Esophagus squamous epithelium (tissue), 4 donors: ENCODE measurements at regions not wholly inside any gene's neighbourhood (a gene's known extent, or its start where the extent isn't known, plus 50 kb on each side); places are given as distances from the start of the nearest gene placed in this dataset.

ENCODE experiments used
- CTCF ChIP-seq, 6 experiments: fragments of 450-650 bp in 4 of 6; fragments of 200-600 bp in 2 of 6; sonication (generic) in 2 of 6; IDR thresholded peaks; one replicate each; pipeline ENCODE4 v1.5.1; 2016 to 2019; ENCODE audit warnings: antibody characterized with exemption in 6 of 6, mild to moderate bottlenecking in 4 of 6, moderate library complexity in 4 of 6
- POLR2A ChIP-seq, 4 donors: fragments of 450-650 bp; IDR thresholded peaks; one replicate each; pipeline ENCODE4 v1.6.1; 2017; ENCODE audit warnings: antibody characterized with exemption in 4 of 4, mild to moderate bottlenecking in 4 of 4, moderate library complexity in 3 of 4

GRCh38 chr5:125813221-125813974, 609.8 kb upstream of the GRAMD2B start:
- TF ChIP-seq CTCF (IDR thresholded peaks at IDR 0.05) (no peak), POLR2A (IDR thresholded peaks at IDR 0.05) (no peak)
